Esophagus muscularis mucosa (tissue), 4 donors: ENCODE measurements at regions not wholly inside any gene's neighbourhood (a gene's known extent, or its start where the extent isn't known, plus 50 kb on each side); places are given as distances from the start of the nearest gene placed in this dataset.

ENCODE experiments used
- EP300 ChIP-seq: sonication (generic); formaldehyde crosslinking; IDR thresholded peaks from one replicate; pipeline ENCODE4 v1.6.1; 2017; ENCODE audit warnings: antibody characterized with exemption
- POLR2A ChIP-seq: fragments of 450-650 bp; IDR thresholded peaks from one replicate; pipeline ENCODE4 v1.6.1; 2017; ENCODE audit warnings: antibody characterized with exemption, moderate library complexity, mild to moderate bottlenecking, low read depth
- POLR2AphosphoS5 ChIP-seq, 2 donors: sonication (generic); formaldehyde crosslinking; IDR thresholded peaks; one replicate each; pipeline ENCODE4 v1.6.1; 2017; ENCODE audit warnings: antibody characterized with exemption in 2 of 2
- TF ChIP-seq, protein P1 (sequence below), 3 experiments: fragments of 200-600 bp in 2 of 3; fragments of 450-650 bp in 1 of 3; sonication (generic) in 2 of 3; IDR thresholded peaks; one replicate each; pipeline ENCODE4 v1.5.1; 2017 to 2019; ENCODE audit warnings: antibody characterized with exemption in 3 of 3, mild to moderate bottlenecking in 2 of 3, moderate library complexity in 1 of 3

DNA sequence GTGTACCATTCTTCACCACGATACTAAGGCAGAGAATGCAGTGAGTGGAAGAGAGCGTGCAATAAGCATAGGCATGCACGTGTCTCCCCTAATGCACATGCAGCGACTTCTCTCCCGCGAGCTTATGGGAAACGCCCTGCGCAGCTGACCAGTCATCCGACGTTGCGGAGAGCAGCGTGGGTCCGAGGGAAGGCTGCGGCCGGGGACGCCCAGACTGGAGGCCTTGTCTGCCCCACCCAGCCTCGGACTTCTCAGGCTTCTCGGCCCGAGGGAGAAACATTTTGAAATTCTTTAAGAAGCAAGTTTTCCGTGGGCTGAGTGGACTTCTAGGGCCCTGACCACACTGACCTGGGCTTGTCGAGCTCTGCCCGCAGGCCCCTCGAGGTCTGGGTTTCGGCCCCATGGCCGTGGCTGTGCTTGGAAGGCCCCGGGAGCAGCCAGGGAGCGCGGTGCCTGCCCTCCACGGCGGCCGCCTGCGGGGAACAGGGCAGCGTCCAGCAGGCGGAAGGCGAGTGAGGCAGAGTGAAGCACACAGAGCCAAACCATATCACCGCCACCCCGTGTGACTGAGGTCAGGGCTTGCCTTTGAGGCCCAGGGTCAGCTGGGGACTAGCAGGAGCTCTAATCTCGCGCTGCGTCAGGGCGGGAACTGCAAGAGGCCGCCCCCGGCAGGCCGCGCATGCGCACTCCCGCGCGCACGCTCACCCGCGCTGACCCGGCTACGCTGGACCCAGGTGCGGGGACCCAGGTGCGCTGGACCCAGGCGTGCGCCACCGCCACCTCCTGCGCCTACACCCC, 60.0 kb upstream of the IRX1 start:
- TF ChIP-seq POLR2A: no peak
- TF ChIP-seq, protein P1, sequence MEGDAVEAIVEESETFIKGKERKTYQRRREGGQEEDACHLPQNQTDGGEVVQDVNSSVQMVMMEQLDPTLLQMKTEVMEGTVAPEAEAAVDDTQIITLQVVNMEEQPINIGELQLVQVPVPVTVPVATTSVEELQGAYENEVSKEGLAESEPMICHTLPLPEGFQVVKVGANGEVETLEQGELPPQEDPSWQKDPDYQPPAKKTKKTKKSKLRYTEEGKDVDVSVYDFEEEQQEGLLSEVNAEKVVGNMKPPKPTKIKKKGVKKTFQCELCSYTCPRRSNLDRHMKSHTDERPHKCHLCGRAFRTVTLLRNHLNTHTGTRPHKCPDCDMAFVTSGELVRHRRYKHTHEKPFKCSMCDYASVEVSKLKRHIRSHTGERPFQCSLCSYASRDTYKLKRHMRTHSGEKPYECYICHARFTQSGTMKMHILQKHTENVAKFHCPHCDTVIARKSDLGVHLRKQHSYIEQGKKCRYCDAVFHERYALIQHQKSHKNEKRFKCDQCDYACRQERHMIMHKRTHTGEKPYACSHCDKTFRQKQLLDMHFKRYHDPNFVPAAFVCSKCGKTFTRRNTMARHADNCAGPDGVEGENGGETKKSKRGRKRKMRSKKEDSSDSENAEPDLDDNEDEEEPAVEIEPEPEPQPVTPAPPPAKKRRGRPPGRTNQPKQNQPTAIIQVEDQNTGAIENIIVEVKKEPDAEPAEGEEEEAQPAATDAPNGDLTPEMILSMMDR (IDR thresholded peaks at IDR 0.05): no peak
- TF ChIP-seq EP300: no peak
- TF ChIP-seq POLR2AphosphoS5 (IDR thresholded peaks at IDR 0.05): no peak
